Immature natural killer cell (primary cell): ENCODE measurements at regions not wholly inside any gene's neighbourhood (a gene's known extent, or its start where the extent isn't known, plus 50 kb on each side); places are given as distances from the start of the nearest gene placed in this dataset.
"Not testable (repeated sequence)": the region's sequence is repeated elsewhere in the genome, so short reads cannot be mapped to it uniquely, and the experiment has no call there.

Experiments used
- DNase-seq, 3 donors: peaks; one replicate each; pipeline ENCODE4 v3.0.0; 2022; ENCODE audit warnings: mixed read lengths in 1 of 3
- H3K27ac Mint-ChIP-seq, 6 donors: one replicate each; pipeline ENCODE4 v1.8.0; 2020; ENCODE audit warnings: mixed read lengths in 6 of 6, mild to moderate bottlenecking in 5 of 6, inconsistent platforms in 4 of 6, moderate library complexity in 3 of 6
- H3K27me3 Mint-ChIP-seq, 3 donors: one replicate each; pipeline ENCODE4 v1.8.0; 2020 to 2021; ENCODE audit warnings: low read depth in 3 of 3, mild to moderate bottlenecking in 3 of 3, mixed read lengths in 3 of 3, moderate library complexity in 3 of 3, inconsistent platforms in 1 of 3
- H3K36me3 Mint-ChIP-seq, 3 donors: one replicate each; pipeline ENCODE4 v1.8.0; 2020; ENCODE audit warnings: mixed read lengths in 3 of 3, inconsistent platforms in 2 of 3, mild to moderate bottlenecking in 2 of 3
- H3K4me1 Mint-ChIP-seq, 2 donors: one replicate each; pipeline ENCODE4 v1.8.0; 2020; ENCODE audit warnings: inconsistent platforms in 2 of 2, mild to moderate bottlenecking in 2 of 2, mixed read lengths in 2 of 2, moderate library complexity in 1 of 2
- H3K4me3 Mint-ChIP-seq, 5 donors: one replicate each; pipeline ENCODE4 v1.8.0; 2020; ENCODE audit warnings: mild to moderate bottlenecking in 5 of 5, mixed read lengths in 5 of 5, inconsistent platforms in 3 of 5, moderate library complexity in 3 of 5
- H3K9me3 Mint-ChIP-seq, 6 donors: one replicate each; pipeline ENCODE4 v1.8.0; 2020; ENCODE audit warnings: mild to moderate bottlenecking in 6 of 6, mixed read lengths in 6 of 6, inconsistent platforms in 4 of 6, moderate library complexity in 3 of 6

- H3K27ac Mint-ChIP-seq, result no peak overlapping the region
- no peak overlapping the region for H3K4me3 Mint-ChIP-seq
- peaks cover 0 to 2% (median 1%) of the 10 kb centered on the region in 3 donors for H3K27me3 Mint-ChIP-seq
- no peaks in the 10 kb centered on the region for H3K36me3 Mint-ChIP-seq
- DNase-seq, result no peak
- H3K4me1 Mint-ChIP-seq, result no peaks in the 10 kb centered on the region
- H3K9me3 Mint-ChIP-seq, result no peaks in the 10 kb centered on the region
These were observed 376.8 kb upstream of the PHF14 start for GRCh38 chr7:10596827-10597226.

- H3K36me3 Mint-ChIP-seq, result no peaks in the 10 kb centered on the region
- no peak overlapping the region for H3K27ac Mint-ChIP-seq
- no peak overlapping the region for H3K4me3 Mint-ChIP-seq
- no peaks in the 10 kb centered on the region for H3K27me3 Mint-ChIP-seq
- H3K4me1 Mint-ChIP-seq, result no peaks in the 10 kb centered on the region
- no peaks in the 10 kb centered on the region for H3K9me3 Mint-ChIP-seq
- no peak for DNase-seq
These were observed 369.5 kb upstream of the PHF14 start for GRCh38 chr7:10604128-10604527.

GRCh38 chr7:10612950-10613349 lies 360.7 kb upstream of the PHF14 start:
- H3K27me3 Mint-ChIP-seq, result peaks cover 0 to 4% (median 2%) of the 10 kb centered on the region in 3 donors
- no peak overlapping the region for H3K4me3 Mint-ChIP-seq
- H3K36me3 Mint-ChIP-seq, result peaks cover 0 to 6% (median 0%) of the 10 kb centered on the region in 3 donors
- no peak for DNase-seq
- H3K27ac Mint-ChIP-seq, result no peak overlapping the region
- peaks cover 0 to 4% (median 0%) of the 10 kb centered on the region in 6 donors for H3K9me3 Mint-ChIP-seq
- H3K4me1 Mint-ChIP-seq, result no peaks in the 10 kb centered on the region

DNA sequence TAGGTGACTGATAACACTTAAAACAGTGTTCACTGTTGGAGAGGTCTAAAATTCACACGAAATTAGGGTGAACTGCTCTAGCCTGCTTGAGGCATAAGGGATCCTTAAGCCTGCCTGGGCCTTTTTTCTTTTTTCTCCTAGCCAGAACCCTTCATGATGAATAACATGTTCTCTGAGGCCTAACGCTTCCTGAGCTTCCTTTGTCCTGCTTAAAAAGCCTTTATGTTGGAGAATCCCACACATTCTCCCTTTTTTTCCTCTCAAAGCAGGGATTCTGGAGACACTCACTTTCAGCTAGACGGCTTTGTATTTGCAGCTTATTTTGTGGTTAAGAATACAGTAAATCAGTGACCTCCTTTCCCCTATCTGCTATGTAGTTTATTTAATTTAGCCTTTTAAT lies 354.7 kb upstream of the PHF14 start:
- no peak for DNase-seq
- H3K9me3 Mint-ChIP-seq, result peaks cover 0 to 7% (median under 1%) of the 10 kb centered on the region in 6 donors
- H3K27ac Mint-ChIP-seq, result no peak overlapping the region
- H3K4me1 Mint-ChIP-seq, result no peaks in the 10 kb centered on the region
- H3K4me3 Mint-ChIP-seq, result no peak overlapping the region
- peaks cover 0 to 3% (median 2%) of the 10 kb centered on the region in 3 donors for H3K27me3 Mint-ChIP-seq
- H3K36me3 Mint-ChIP-seq, result peaks cover 0 to 14% (median 0%) of the 10 kb centered on the region in 3 donors

GRCh38 chr7:10632712-10633111 lies 341.0 kb upstream of the PHF14 start:
- peaks cover 0 to 5% (median 2%) of the 10 kb centered on the region in 6 donors for H3K9me3 Mint-ChIP-seq
- no peak for DNase-seq
- H3K27me3 Mint-ChIP-seq, result peaks cover 0 to 3% (median 2%) of the 10 kb centered on the region in 3 donors
- peaks cover 0 to 7% (median 0%) of the 10 kb centered on the region in 3 donors for H3K36me3 Mint-ChIP-seq
- H3K4me3 Mint-ChIP-seq, result no peak overlapping the region
- no peaks in the 10 kb centered on the region for H3K4me1 Mint-ChIP-seq
- no peak overlapping the region for H3K27ac Mint-ChIP-seq

DNA sequence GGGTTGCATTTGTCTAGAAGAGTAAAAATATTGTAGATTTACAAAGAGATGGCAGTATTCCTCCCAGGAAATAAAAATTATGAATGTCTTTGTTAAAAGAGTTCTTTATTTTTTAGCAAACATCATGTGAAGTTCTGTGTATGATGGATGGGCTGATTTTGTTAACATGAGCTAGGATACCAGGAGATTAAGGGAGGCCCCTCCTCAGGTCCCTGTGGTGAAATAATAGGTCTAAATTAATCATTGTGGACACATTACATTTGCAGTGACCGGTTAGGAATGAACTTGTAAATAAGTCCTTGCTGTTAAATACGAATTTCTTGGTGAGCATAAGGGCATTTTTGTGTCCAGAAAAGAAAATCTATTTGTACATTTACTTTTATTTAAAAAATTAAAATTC lies 339.4 kb upstream of the PHF14 start:
- Mint-ChIP-seq H3K4me1 (no peaks in the 10 kb centered on the region), H3K9me3 (peaks cover 0 to 4% (median under 1%) of the 10 kb centered on the region in 6 donors), H3K27ac (no peak overlapping the region), H3K27me3 (peaks cover 0 to 3% (median 2%) of the 10 kb centered on the region in 3 donors), H3K4me3 (no peak overlapping the region), H3K36me3 (peaks cover 0 to 4% (median 0%) of the 10 kb centered on the region in 3 donors)
- DNase-seq, result no peak

GRCh38 chr7:10637991-10638390 lies 335.7 kb upstream of the PHF14 start:
- Mint-ChIP-seq H3K27me3 (no peaks in the 10 kb centered on the region), H3K9me3 (no peaks in the 10 kb centered on the region), H3K4me3 (no peak overlapping the region), H3K4me1 (peaks cover 14 to 17% of the 10 kb centered on the region in 2 donors), H3K36me3 (no peaks in the 10 kb centered on the region), H3K27ac (no peak overlapping the region)
- DNase-seq, result no peak

- Mint-ChIP-seq H3K36me3 (no peaks in the 10 kb centered on the region), H3K27me3 (peaks cover 0 to 7% (median 1%) of the 10 kb centered on the region in 3 donors), H3K4me3 (peak overlapping the region; percentile 60 to 83 (median 79)), H3K27ac (peak overlapping the region; percentile 25 to 77 (median 65)), H3K4me1 (peaks cover 59 to 73% of the 10 kb centered on the region in 2 donors), H3K9me3 (no peaks in the 10 kb centered on the region)
- DNase-seq, result peak; percentile 37 to 39 (median 37)
These were observed 330.1 kb upstream of the PHF14 start for GRCh38 chr7:10643545-10643944.

GRCh38 chr7:10644849-10645248 lies 328.8 kb upstream of the PHF14 start:
- Mint-ChIP-seq H3K36me3 (peaks cover 0 to 1% (median 0%) of the 10 kb centered on the region in 3 donors), H3K4me3 (no peak overlapping the region), H3K27ac (no peak overlapping the region), H3K4me1 (peaks cover 61 to 83% of the 10 kb centered on the region in 2 donors), H3K9me3 (no peaks in the 10 kb centered on the region), H3K27me3 (peaks cover 0 to 7% (median 1%) of the 10 kb centered on the region in 3 donors)
- DNase-seq, result no peak

GRCh38 chr7:10646194-10646593 lies 327.5 kb upstream of the PHF14 start:
- H3K36me3 Mint-ChIP-seq, result peaks cover 0 to 6% (median 0%) of the 10 kb centered on the region in 3 donors
- peaks cover 61 to 83% of the 10 kb centered on the region in 2 donors for H3K4me1 Mint-ChIP-seq
- peak overlapping the region in 2 of 6 donors; percentile 26 to 69 for H3K27ac Mint-ChIP-seq
- H3K9me3 Mint-ChIP-seq, result no peaks in the 10 kb centered on the region
- peak overlapping the region in 3 of 5 donors; percentile 10 to 74 (median 26) for H3K4me3 Mint-ChIP-seq
- peak in 1 of 3 donors; percentile 24 for DNase-seq
- peaks cover 0 to 7% (median 2%) of the 10 kb centered on the region in 3 donors for H3K27me3 Mint-ChIP-seq

- H3K27me3 Mint-ChIP-seq, result peaks cover 4 to 7% (median 7%) of the 10 kb centered on the region in 3 donors
- H3K27ac Mint-ChIP-seq, result no peak overlapping the region
- H3K36me3 Mint-ChIP-seq, result peaks cover 0 to 10% (median 0%) of the 10 kb centered on the region in 3 donors
- no peak overlapping the region for H3K4me3 Mint-ChIP-seq
- DNase-seq, result no peak
- H3K4me1 Mint-ChIP-seq, result peaks cover 47 to 62% of the 10 kb centered on the region in 2 donors
- no peaks in the 10 kb centered on the region for H3K9me3 Mint-ChIP-seq
These were observed 325.4 kb upstream of the PHF14 start for GRCh38 chr7:10648289-10648688.

DNA sequence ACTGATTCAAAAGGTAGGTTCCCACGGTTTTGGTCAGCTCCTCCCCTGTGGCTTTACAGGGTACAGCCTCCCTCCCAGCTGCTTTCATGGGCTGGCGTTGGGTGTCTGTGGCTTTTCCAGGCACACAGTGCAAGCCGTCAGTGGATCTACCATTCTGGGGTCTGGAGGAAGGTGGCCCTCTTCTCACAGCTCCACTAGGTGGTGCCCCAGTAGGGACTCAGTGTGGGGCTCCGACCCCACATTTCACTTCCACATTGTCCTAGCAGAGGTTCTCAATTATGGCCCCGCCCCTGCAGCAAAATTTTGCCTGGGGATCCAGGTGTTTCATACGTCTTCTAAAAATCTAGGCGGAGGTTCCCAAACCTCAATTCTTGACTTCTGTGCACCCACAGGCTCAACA lies 324.6 kb upstream of the PHF14 start:
- Mint-ChIP-seq H3K4me1 (peaks cover 39 to 54% of the 10 kb centered on the region in 2 donors), H3K27ac (peak overlapping the region in 1 of 6 donors; percentile 52), H3K36me3 (peaks cover 0 to 11% (median 0%) of the 10 kb centered on the region in 3 donors)
- H3K9me3 Mint-ChIP-seq, H3K4me3 Mint-ChIP-seq, DNase-seq, H3K27me3 Mint-ChIP-seq: not testable (repeated sequence)

GRCh38 chr7:10655031-10655430 lies 318.6 kb upstream of the PHF14 start:
- H3K4me1 Mint-ChIP-seq, result peaks cover 0 to 3% of the 10 kb centered on the region in 2 donors
- peaks cover 0 to 11% (median 0%) of the 10 kb centered on the region in 3 donors for H3K36me3 Mint-ChIP-seq
- no peak overlapping the region for H3K27ac Mint-ChIP-seq
- H3K27me3 Mint-ChIP-seq, result peaks cover 0 to 7% (median 2%) of the 10 kb centered on the region in 3 donors
- H3K9me3 Mint-ChIP-seq, result no peaks in the 10 kb centered on the region
- no peak for DNase-seq
- no peak overlapping the region for H3K4me3 Mint-ChIP-seq

DNA sequence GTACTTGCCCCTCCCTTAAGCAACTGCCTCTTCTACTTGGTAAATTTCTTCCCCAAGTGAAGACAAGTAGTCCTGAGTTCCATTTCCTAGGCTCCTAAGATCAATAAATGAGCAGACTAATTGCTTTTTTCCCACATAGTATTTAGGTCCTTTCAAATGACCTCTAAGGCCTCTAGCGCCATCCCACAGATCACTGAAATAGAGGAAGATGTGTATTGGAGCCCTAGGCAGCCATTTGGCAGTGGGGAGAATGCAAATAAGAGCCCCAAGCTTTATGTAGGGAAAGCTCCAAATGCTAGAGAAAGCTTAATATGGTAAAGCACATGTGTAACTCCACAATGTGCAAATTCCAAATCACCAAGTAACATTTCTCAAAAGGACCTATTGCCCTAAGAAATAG lies 316.5 kb upstream of the PHF14 start:
- Mint-ChIP-seq H3K27ac (no peak overlapping the region), H3K27me3 (peaks cover 0 to 4% (median 3%) of the 10 kb centered on the region in 3 donors), H3K9me3 (no peaks in the 10 kb centered on the region), H3K4me1 (peaks cover 0 to 2% of the 10 kb centered on the region in 2 donors), H3K4me3 (no peak overlapping the region), H3K36me3 (peaks cover 0 to 7% (median 0%) of the 10 kb centered on the region in 3 donors)
- no peak for DNase-seq

DNA sequence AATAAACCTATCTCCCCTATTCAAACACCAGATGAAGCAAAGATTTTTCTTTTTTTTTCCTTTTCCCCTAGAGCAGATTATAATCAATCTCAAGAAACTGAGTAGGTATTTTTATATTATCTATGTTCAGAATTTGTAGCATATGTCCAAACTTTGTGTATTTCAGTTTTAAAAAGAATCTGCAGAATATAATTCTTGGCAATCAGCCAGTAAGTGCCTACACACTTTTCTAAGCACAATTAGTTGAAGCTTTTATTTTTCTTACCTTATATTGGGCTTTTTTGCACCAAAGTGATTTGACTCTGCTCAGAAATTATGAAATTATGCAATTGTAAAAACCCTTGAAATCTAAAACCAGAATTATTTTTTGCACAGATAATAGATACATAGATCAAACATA lies 315.8 kb upstream of the PHF14 start:
- no peak for DNase-seq
- Mint-ChIP-seq H3K9me3 (no peaks in the 10 kb centered on the region), H3K27ac (no peak overlapping the region), H3K4me1 (peaks cover under 1 to 2% of the 10 kb centered on the region in 2 donors), H3K36me3 (peaks cover 0 to 3% (median 0%) of the 10 kb centered on the region in 3 donors), H3K4me3 (no peak overlapping the region), H3K27me3 (peaks cover 0 to 3% (median 0%) of the 10 kb centered on the region in 3 donors)
